ENCODE measurements at regions not wholly inside any gene's neighbourhood (a gene's known extent, or its start where the extent isn't known, plus 50 kb on each side); places are given as distances from the start of the nearest gene placed in this dataset.
"Not testable (repeated sequence)": the region's sequence is repeated elsewhere in the genome, so short reads cannot be mapped to it uniquely, and the experiment has no call there.

GRCh38 chr14:85075694-85076476, 454.1 kb upstream of the FLRT2 start:
- WGBS, 2 donors = 44 to 67% methylated on average over 1 of the region's 1 CpG
- TF ChIP-seq POLR2A (IDR thresholded peaks at IDR 0.05) (no peak), CTCF (IDR thresholded peaks at IDR 0.05) (no peak)
- no peak for DNase-seq (ENCODE audit: low spot score in 2 of 2)
- intact Hi-C loops (cut with DNase I; ENCODE audit: low total_unique reads) = no loop called here
- H3K4me3 ChIP-seq (ENCODE audit: low read depth, poor library complexity, severe bottlenecking) = no peak overlapping the region

GRCh38 chr14:85077716-85078115, 452.2 kb upstream of the FLRT2 start:
- H3K4me3 ChIP-seq (ENCODE audit: low read depth, poor library complexity, severe bottlenecking); intact Hi-C loops (cut with DNase I; ENCODE audit: low total_unique reads); DNase-seq (ENCODE audit: low spot score in 2 of 2): not testable (repeated sequence)

GRCh38 chr14:85079842-85080730, 449.9 kb upstream of the FLRT2 start:
- intact Hi-C loops (cut with DNase I; ENCODE audit: low total_unique reads) = no loop called here
- no peak for DNase-seq (ENCODE audit: low spot score in 2 of 2)
- 57 to 63% methylated on average over 6 of the region's 6 CpGs for WGBS, 2 donors
- no peak overlapping the region for H3K4me3 ChIP-seq (ENCODE audit: low read depth, poor library complexity, severe bottlenecking)
- no peak for TF ChIP-seq POLR2A (IDR thresholded peaks at IDR 0.05)

GRCh38 chr14:85084344-85084743, 445.6 kb upstream of the FLRT2 start:
- intact Hi-C loops (cut with DNase I; ENCODE audit: low total_unique reads) = no loop called here
- DNase-seq (ENCODE audit: low spot score in 2 of 2) = peak in 1 of 2 donors; percentile 88
- WGBS, 2 donors = 70 to 89% methylated on average over 1 of the region's 1 CpG
- TF ChIP-seq CTCF (IDR thresholded peaks at IDR 0.05) (no peak), POLR2A (IDR thresholded peaks at IDR 0.05) (no peak)
- H3K4me3 ChIP-seq (ENCODE audit: low read depth, poor library complexity, severe bottlenecking) = no peak overlapping the region

- no peak for TF ChIP-seq CTCF (IDR thresholded peaks at IDR 0.05)
- TF ChIP-seq POLR2A (IDR thresholded peaks at IDR 0.05) = no peak
- intact Hi-C loops (cut with DNase I; ENCODE audit: low total_unique reads) = no loop called here
- no peak overlapping the region for H3K4me3 ChIP-seq (ENCODE audit: low read depth, poor library complexity, severe bottlenecking)
- no peak for DNase-seq (ENCODE audit: low spot score in 2 of 2)
These were observed 444.0 kb upstream of the FLRT2 start for GRCh38 chr14:85085981-85086380.

- no peak for TF ChIP-seq POLR2A (IDR thresholded peaks at IDR 0.05)
- no peak for TF ChIP-seq CTCF (IDR thresholded peaks at IDR 0.05)
- no peak for DNase-seq (ENCODE audit: low spot score in 2 of 2)
- intact Hi-C loops (cut with DNase I; ENCODE audit: low total_unique reads) = no loop called here
- 45 to 48% methylated on average over 2 of the region's 2 CpGs for WGBS, 2 donors
- H3K4me3 ChIP-seq (ENCODE audit: low read depth, poor library complexity, severe bottlenecking) = no peak overlapping the region
These were observed 442.7 kb upstream of the FLRT2 start for GRCh38 chr14:85087201-85087600.
